ENCODE measurements at regions not wholly inside any gene's neighbourhood (a gene's known extent, or its start where the extent isn't known, plus 50 kb on each side); places are given as distances from the start of the nearest gene placed in this dataset.

- Histone ChIP-seq H2BK120ac (ENCODE audit: low read depth, low read length, poor library complexity, severe bottlenecking) (no peak overlapping the region), H3K79me1 (ENCODE audit: insufficient read depth, low read depth, low read length, poor library complexity, severe bottlenecking) (no peaks in the 10 kb centered on the region), H3K4ac (ENCODE audit: low read depth, low read length) (no peak overlapping the region), H4K91ac (ENCODE audit: insufficient read length, low read depth, low read length) (no peak overlapping the region), H4K5ac (ENCODE audit: insufficient read length, low read depth, low read length) (no peak overlapping the region), H3K27ac (ENCODE audit: insufficient read length, low read depth, low read length) (no peak overlapping the region), H3T11ph (ENCODE audit: low read length) (no peak overlapping the region), H3K56ac (ENCODE audit: insufficient read length, low read depth, low read length) (no peak overlapping the region), H2BK5ac (ENCODE audit: insufficient read length, low read length) (no peak overlapping the region), H2BK12ac (ENCODE audit: insufficient read length, low read depth, low read length) (no peak overlapping the region), H2BK15ac (ENCODE audit: low read depth, low read length) (no peak overlapping the region), H3K27me3 (ENCODE audit: insufficient read depth, low read length) (no peaks in the 10 kb centered on the region), H3K4me2 (ENCODE audit: insufficient read depth, insufficient read length, low read length) (no peak overlapping the region), H3K4me1 (ENCODE audit: insufficient read depth, low read length) (peaks cover 6% of the 10 kb centered on the region; the same call in 1 of the 2 replicates), H3K9ac (ENCODE audit: extremely low read depth, insufficient read length, low read length) (no peak overlapping the region), H3K23me2 (ENCODE audit: insufficient read length, low read depth, low read length, poor library complexity, severe bottlenecking) (no peaks in the 10 kb centered on the region), H2AK5ac (ENCODE audit: insufficient read length, low read length) (no peak overlapping the region), H4K8ac (replicated peaks; ENCODE audit: insufficient read length, low read depth, low read length) (no peak overlapping the region), H3K79me2 (ENCODE audit: insufficient read depth, low read length) (no peaks in the 10 kb centered on the region), H3K9me3 (ENCODE audit: control insufficient read depth, low read depth, low read length) (no peaks in the 10 kb centered on the region), H4K20me1 (ENCODE audit: control insufficient read depth, insufficient read depth, insufficient read length) (no peaks in the 10 kb centered on the region), H3K23ac (ENCODE audit: insufficient read length, low read depth, low read length) (no peak overlapping the region), H3K14ac (ENCODE audit: insufficient read depth, low read length) (no peak overlapping the region), H2BK20ac (ENCODE audit: low read depth, low read length, poor library complexity, severe bottlenecking) (no peak overlapping the region), H3K18ac (ENCODE audit: insufficient read length, low read depth, low read length) (no peak overlapping the region), H2AFZ (ENCODE audit: low read length) (no peak overlapping the region)
- no peaks in the 10 kb centered on the region for H3K9me3 Mint-ChIP-seq
- TF ChIP-seq CTCF (conservative IDR thresholded peaks at IDR 0.05): no peak
- no peak for DNase-seq
- H3K4me3 Mint-ChIP-seq: no peak overlapping the region
- H3K36me3 Mint-ChIP-seq (ENCODE audit: insufficient read depth in 1 of 3, low read depth in 3 of 3): no peaks in the 10 kb centered on the region
- H3K27me3 Mint-ChIP-seq (ENCODE audit: low read depth): no peaks in the 10 kb centered on the region
- H3K27ac Mint-ChIP-seq: no peak overlapping the region
- no CpG with 5 or more reads among the region's 5 CpGs for WGBS (ENCODE audit: extremely low coverage, insufficient read length, low lambda C conversion rate)
- H3K4me1 Mint-ChIP-seq: peaks cover 11 to 13% of the 10 kb centered on the region in 2 experiments
Observed at GRCh38 chr2:54388076-54388475, 68.1 kb upstream of the SPTBN1 start.

Data from H9 (cell line).